Esophagus muscularis mucosa (tissue), 3 donors: ENCODE measurements at regions not wholly inside any gene's neighbourhood (a gene's known extent, or its start where the extent isn't known, plus 50 kb on each side); places are given as distances from the start of the nearest gene placed in this dataset.

Experiments
- POLR2A ChIP-seq: fragments of 450-650 bp; IDR thresholded peaks from one replicate; pipeline ENCODE4 v1.6.1; 2017; ENCODE audit warnings: antibody characterized with exemption, moderate library complexity, mild to moderate bottlenecking, low read depth
- POLR2AphosphoS5 ChIP-seq, 2 donors: sonication (generic); formaldehyde crosslinking; IDR thresholded peaks; one replicate each; pipeline ENCODE4 v1.6.1; 2017; ENCODE audit warnings: antibody characterized with exemption in 2 of 2
- TF ChIP-seq, protein P1 (sequence below), 3 experiments: fragments of 200-600 bp in 2 of 3; fragments of 450-650 bp in 1 of 3; sonication (generic) in 2 of 3; IDR thresholded peaks; one replicate each; pipeline ENCODE4 v1.5.1; 2017 to 2019; ENCODE audit warnings: antibody characterized with exemption in 3 of 3, mild to moderate bottlenecking in 2 of 3, moderate library complexity in 1 of 3

- TF ChIP-seq POLR2A = no peak
- TF ChIP-seq, protein P1, sequence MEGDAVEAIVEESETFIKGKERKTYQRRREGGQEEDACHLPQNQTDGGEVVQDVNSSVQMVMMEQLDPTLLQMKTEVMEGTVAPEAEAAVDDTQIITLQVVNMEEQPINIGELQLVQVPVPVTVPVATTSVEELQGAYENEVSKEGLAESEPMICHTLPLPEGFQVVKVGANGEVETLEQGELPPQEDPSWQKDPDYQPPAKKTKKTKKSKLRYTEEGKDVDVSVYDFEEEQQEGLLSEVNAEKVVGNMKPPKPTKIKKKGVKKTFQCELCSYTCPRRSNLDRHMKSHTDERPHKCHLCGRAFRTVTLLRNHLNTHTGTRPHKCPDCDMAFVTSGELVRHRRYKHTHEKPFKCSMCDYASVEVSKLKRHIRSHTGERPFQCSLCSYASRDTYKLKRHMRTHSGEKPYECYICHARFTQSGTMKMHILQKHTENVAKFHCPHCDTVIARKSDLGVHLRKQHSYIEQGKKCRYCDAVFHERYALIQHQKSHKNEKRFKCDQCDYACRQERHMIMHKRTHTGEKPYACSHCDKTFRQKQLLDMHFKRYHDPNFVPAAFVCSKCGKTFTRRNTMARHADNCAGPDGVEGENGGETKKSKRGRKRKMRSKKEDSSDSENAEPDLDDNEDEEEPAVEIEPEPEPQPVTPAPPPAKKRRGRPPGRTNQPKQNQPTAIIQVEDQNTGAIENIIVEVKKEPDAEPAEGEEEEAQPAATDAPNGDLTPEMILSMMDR (IDR thresholded peaks at IDR 0.05) = no peak
- TF ChIP-seq POLR2AphosphoS5 (IDR thresholded peaks at IDR 0.05) = no peak
Measured at GRCh38 chr6:74927299-74927698, 278.6 kb downstream of the COL12A1 start.
